HEK293T (cell line): ENCODE measurements at regions not wholly inside any gene's neighbourhood (a gene's known extent, or its start where the extent isn't known, plus 50 kb on each side); places are given as distances from the start of the nearest gene placed in this dataset.

Experiments
- ARNT ChIP-seq: fragments of 450-650 bp; IDR thresholded peaks from 2 replicates; pipeline ENCODE4 v1.6.1; 2017; ENCODE audit warnings: mild to moderate bottlenecking
- BHLHE40 ChIP-seq: fragments of 450-650 bp; IDR thresholded peaks from 2 replicates; pipeline ENCODE4 v1.6.1; 2016; ENCODE audit warnings: mild to moderate bottlenecking, moderate library complexity, borderline replicate concordance
- ELF4 ChIP-seq: fragments of 450-650 bp; IDR thresholded peaks from 2 replicates; pipeline ENCODE4 v1.6.1; 2017; ENCODE audit warnings: antibody characterized with exemption
- FOXA1 ChIP-seq: fragments of 450-650 bp; IDR thresholded peaks from 2 replicates; pipeline ENCODE4 v1.6.1; 2016; ENCODE audit warnings: mild to moderate bottlenecking
- FOXK2 ChIP-seq: fragments of 450-650 bp; IDR thresholded peaks from 2 replicates; pipeline ENCODE4 v1.6.1; 2016; ENCODE audit warnings: mild to moderate bottlenecking
- FOXM1 ChIP-seq: fragments of 450-650 bp; IDR thresholded peaks from 2 replicates; pipeline ENCODE4 v1.6.1; 2017; ENCODE audit warnings: mild to moderate bottlenecking, borderline replicate concordance
- HDGF ChIP-seq: fragments of 450-650 bp; IDR thresholded peaks from 2 replicates; pipeline ENCODE4 v1.6.1; 2017; ENCODE audit warnings: antibody characterized with exemption, borderline replicate concordance
- L3MBTL2 ChIP-seq: fragments of 450-650 bp; conservative IDR thresholded peaks from 2 replicates; pipeline ENCODE4 v1.6.1; 2016; ENCODE audit warnings: mild to moderate bottlenecking
- LEF1 ChIP-seq: fragments of 450-650 bp; IDR thresholded peaks from 2 replicates; pipeline ENCODE4 v1.6.1; 2017; ENCODE audit warnings: mild to moderate bottlenecking, borderline replicate concordance
- NFRKB ChIP-seq: fragments of 450-650 bp; IDR thresholded peaks from 2 replicates; pipeline ENCODE4 v1.6.1; 2016; ENCODE audit warnings: mild to moderate bottlenecking, moderate library complexity
- SUZ12 ChIP-seq: fragments of 450-650 bp; IDR thresholded peaks from 2 replicates; pipeline ENCODE4 v1.6.1; 2016; ENCODE audit warnings: mild to moderate bottlenecking
- TARDBP ChIP-seq: fragments of 450-650 bp; IDR thresholded peaks from 2 replicates; pipeline ENCODE4 v1.6.1; 2016
- ZNF384 ChIP-seq: fragments of 450-650 bp; IDR thresholded peaks from 2 replicates; pipeline ENCODE4 v1.6.1; 2016
- TF ChIP-seq, protein P1 (sequence below): fragments of 450-650 bp; IDR thresholded peaks from 2 replicates; pipeline ENCODE4 v1.6.1; 2016

DNA sequence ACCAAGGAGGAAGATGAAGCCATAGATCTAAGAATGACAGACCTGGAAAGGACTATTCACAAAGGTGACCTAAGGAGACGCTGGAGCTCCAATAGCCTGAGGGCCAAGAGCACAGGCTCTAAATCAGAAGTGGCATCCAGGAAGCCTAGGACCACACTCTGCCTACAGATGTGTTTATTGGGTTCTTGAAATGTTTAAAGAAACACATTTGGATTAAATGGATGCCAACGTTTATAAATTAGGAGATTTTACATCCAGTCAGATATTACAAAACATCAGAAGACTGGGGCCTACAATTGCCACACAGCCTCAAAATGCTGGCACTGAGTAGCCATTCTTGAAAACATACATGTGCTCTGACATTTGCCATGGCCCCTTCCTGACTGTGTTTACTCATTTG is 80.9 kb downstream of the HMHB1 start:
- TF ChIP-seq FOXM1 (no peak), FOXA1 (no peak), L3MBTL2 (no peak), LEF1 (no peak), TARDBP (no peak), ZNF384 (no peak), NFRKB (no peak), BHLHE40 (no peak), ARNT (no peak), HDGF (no peak), FOXK2 (no peak), ELF4 (no peak), SUZ12 (no peak)
- TF ChIP-seq, protein P1, sequence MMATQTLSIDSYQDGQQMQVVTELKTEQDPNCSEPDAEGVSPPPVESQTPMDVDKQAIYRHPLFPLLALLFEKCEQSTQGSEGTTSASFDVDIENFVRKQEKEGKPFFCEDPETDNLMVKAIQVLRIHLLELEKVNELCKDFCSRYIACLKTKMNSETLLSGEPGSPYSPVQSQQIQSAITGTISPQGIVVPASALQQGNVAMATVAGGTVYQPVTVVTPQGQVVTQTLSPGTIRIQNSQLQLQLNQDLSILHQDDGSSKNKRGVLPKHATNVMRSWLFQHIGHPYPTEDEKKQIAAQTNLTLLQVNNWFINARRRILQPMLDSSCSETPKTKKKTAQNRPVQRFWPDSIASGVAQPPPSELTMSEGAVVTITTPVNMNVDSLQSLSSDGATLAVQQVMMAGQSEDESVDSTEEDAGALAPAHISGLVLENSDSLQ = no peak
